H9 (cell line): ENCODE measurements at regions not wholly inside any gene's neighbourhood (a gene's known extent, or its start where the extent isn't known, plus 50 kb on each side); places are given as distances from the start of the nearest gene placed in this dataset.

Source experiments
- DNase-seq: peaks from one replicate; pipeline ENCODE4 v3.0.0-alpha.2; 2017
- H2AFZ ChIP-seq: one replicate; pipeline ENCODE4 v1.6.1; 2013; ENCODE audit warnings: mild to moderate bottlenecking, low read length, control low read depth, moderate library complexity
- H2AK5ac ChIP-seq: 2 replicates; pipeline ENCODE4 v1.6.1; 2013; ENCODE audit warnings: low read length, control low read depth, mixed read lengths; ENCODE audit not compliant: insufficient read length
- H2BK120ac ChIP-seq: one replicate; pipeline ENCODE4 v1.6.1; 2013; ENCODE audit warnings: low read depth, mild to moderate bottlenecking, low read length, control low read depth, inconsistent platforms; ENCODE audit not compliant: poor library complexity, severe bottlenecking
- H2BK12ac ChIP-seq: 2 replicates; pipeline ENCODE4 v1.6.1; 2013; ENCODE audit warnings: low read length, control low read depth, mixed read lengths, low read depth; ENCODE audit not compliant: insufficient read length
- H2BK15ac ChIP-seq: 2 replicates; pipeline ENCODE4 v1.6.1; 2013; ENCODE audit warnings: low read depth, low read length, control low read depth
- H2BK20ac ChIP-seq: one replicate; pipeline ENCODE4 v1.6.1; 2013; ENCODE audit warnings: low read depth, mild to moderate bottlenecking, low read length, control low read depth, inconsistent platforms; ENCODE audit not compliant: poor library complexity, severe bottlenecking
- H2BK5ac ChIP-seq: 2 replicates; pipeline ENCODE4 v1.6.1; 2013; ENCODE audit warnings: low read length, control low read depth, mixed read lengths; ENCODE audit not compliant: insufficient read length
- H3K14ac ChIP-seq: 2 replicates; pipeline ENCODE4 v1.6.1; 2013; ENCODE audit warnings: low read length, control low read depth; ENCODE audit not compliant: insufficient read depth
- H3K18ac ChIP-seq: 2 replicates; pipeline ENCODE4 v1.6.1; 2013; ENCODE audit warnings: low read depth, mild to moderate bottlenecking, mixed read lengths, low read length, control low read depth; ENCODE audit not compliant: insufficient read length
- H3K23ac ChIP-seq: 2 replicates; pipeline ENCODE4 v1.6.1; 2013; ENCODE audit warnings: low read length, control low read depth, mixed read lengths, low read depth; ENCODE audit not compliant: insufficient read length
- H3K23me2 ChIP-seq: 2 replicates; pipeline ENCODE4 v1.6.1; 2013; ENCODE audit warnings: low read depth, mild to moderate bottlenecking, mixed read lengths, low read length, control low read depth; ENCODE audit not compliant: insufficient read length, poor library complexity, severe bottlenecking
- H3K27ac ChIP-seq: 2 replicates; pipeline ENCODE4 v1.5.1; 2013; ENCODE audit warnings: low read length, control low read depth, mixed read lengths, low read depth; ENCODE audit not compliant: insufficient read length
- H3K27me3 ChIP-seq: 2 replicates; pipeline ENCODE4 v1.6.1; 2013; ENCODE audit warnings: low read length, control low read depth, inconsistent platforms; ENCODE audit not compliant: insufficient read depth
- H3K4ac ChIP-seq: 2 replicates; pipeline ENCODE4 v1.6.1; 2013; ENCODE audit warnings: low read depth, mild to moderate bottlenecking, control low read depth, inconsistent platforms, low read length, moderate library complexity
- H3K4me1 ChIP-seq: 2 replicates; pipeline ENCODE4 v1.6.1; 2013; ENCODE audit warnings: low read length, control low read depth, inconsistent platforms; ENCODE audit not compliant: insufficient read depth
- H3K4me2 ChIP-seq: 2 replicates; pipeline ENCODE4 v1.6.1; 2013; ENCODE audit warnings: low read length, control low read depth, mixed read lengths; ENCODE audit not compliant: insufficient read length, insufficient read depth
- H3K56ac ChIP-seq: 2 replicates; pipeline ENCODE4 v1.6.1; 2013; ENCODE audit warnings: low read depth, mild to moderate bottlenecking, mixed read lengths, low read length, control low read depth; ENCODE audit not compliant: insufficient read length
- H3K79me1 ChIP-seq: 2 replicates; pipeline ENCODE4 v1.6.1; 2013; ENCODE audit warnings: low read depth, mild to moderate bottlenecking, moderate library complexity, low read length, control low read depth, inconsistent platforms; ENCODE audit not compliant: insufficient read depth, poor library complexity, severe bottlenecking
- H3K79me2 ChIP-seq: 2 replicates; pipeline ENCODE4 v1.6.1; 2013; ENCODE audit warnings: low read length, control low read depth, inconsistent platforms; ENCODE audit not compliant: insufficient read depth
- H3K9ac ChIP-seq: 2 replicates; pipeline ENCODE4 v1.6.1; 2013; ENCODE audit warnings: low read length, control low read depth, mixed read lengths; ENCODE audit not compliant: insufficient read length; ENCODE audit errors: extremely low read depth
- H3K9me3 ChIP-seq: one replicate; pipeline ENCODE4 v1.6.1; 2013; ENCODE audit warnings: low read depth, low read length, inconsistent platforms; ENCODE audit not compliant: control insufficient read depth
- H3T11ph ChIP-seq: one replicate; pipeline ENCODE4 v1.6.1; 2013; ENCODE audit warnings: mild to moderate bottlenecking, low read length, control low read depth, inconsistent platforms
- H4K20me1 ChIP-seq: one replicate; pipeline ENCODE4 v1.6.1; 2013; ENCODE audit not compliant: control insufficient read depth, insufficient read length, insufficient read depth
- H4K5ac ChIP-seq: 2 replicates; pipeline ENCODE4 v1.6.1; 2013; ENCODE audit warnings: low read depth, mild to moderate bottlenecking, mixed read lengths, low read length, control low read depth; ENCODE audit not compliant: insufficient read length
- H4K8ac ChIP-seq: replicated peaks from 2 replicates; pipeline ENCODE4 v1.6.1; 2013; ENCODE audit warnings: low read length, control low read depth, mixed read lengths, low read depth; ENCODE audit not compliant: insufficient read length
- H4K91ac ChIP-seq: 2 replicates; pipeline ENCODE4 v1.6.1; 2013; ENCODE audit warnings: low read depth, mild to moderate bottlenecking, moderate library complexity, mixed read lengths, low read length, control low read depth; ENCODE audit not compliant: insufficient read length
- H3K27ac Mint-ChIP-seq, 3 experiments: 2 replicates in 2 of 3; 3 replicates in 1 of 3; pipeline ENCODE4 v1.8.0; 2020 to 2021; ENCODE audit warnings: mixed read lengths in 3 of 3, mild to moderate bottlenecking in 1 of 3, moderate library complexity in 1 of 3
- H3K27me3 Mint-ChIP-seq: 2 replicates; pipeline ENCODE4 v1.8.0; 2021; ENCODE audit warnings: low read depth, mild to moderate bottlenecking, moderate library complexity, mixed read lengths
- H3K36me3 Mint-ChIP-seq, 3 experiments: 2 replicates in 2 of 3; 3 replicates in 1 of 3; pipeline ENCODE4 v1.8.0; 2020 to 2021; ENCODE audit warnings: low read depth in 3 of 3, mixed read lengths in 3 of 3; ENCODE audit not compliant: insufficient read depth in 1 of 3
- H3K4me1 Mint-ChIP-seq, 2 experiments: 2 replicates each; pipeline ENCODE4 v1.8.0; 2020; ENCODE audit warnings: mixed read lengths in 2 of 2
- H3K4me3 Mint-ChIP-seq, 2 experiments: 2 replicates in 1 of 2; 3 replicates in 1 of 2; pipeline ENCODE4 v1.8.0; 2020 to 2021; ENCODE audit warnings: mild to moderate bottlenecking in 2 of 2, mixed read lengths in 2 of 2, moderate library complexity in 1 of 2
- H3K9me3 Mint-ChIP-seq, 2 experiments: 2 replicates in 1 of 2; 3 replicates in 1 of 2; pipeline ENCODE4 v1.8.0; 2020; ENCODE audit warnings: mild to moderate bottlenecking in 2 of 2, mixed read lengths in 2 of 2, moderate library complexity in 1 of 2
- CTCF ChIP-seq: fragments of 200-600 bp; sonication (generic); conservative IDR thresholded peaks from 3 replicates; pipeline ENCODE4 v1.8.0; 2021; ENCODE audit warnings: antibody characterized with exemption, mild to moderate bottlenecking
- WGBS: extraction: QIAGEN DNeasy Blood & Tissue Kit; methylation state at CpG from one replicate; pipeline ENCODE4 v1.1.7; 2013; ENCODE audit warnings: missing lambda C conversion rate, low lambda C conversion rate, mixed read lengths; ENCODE audit not compliant: insufficient read length; ENCODE audit errors: extremely low coverage; 5-methylcytosine and 5-hydroxymethylcytosine counted together

DNA sequence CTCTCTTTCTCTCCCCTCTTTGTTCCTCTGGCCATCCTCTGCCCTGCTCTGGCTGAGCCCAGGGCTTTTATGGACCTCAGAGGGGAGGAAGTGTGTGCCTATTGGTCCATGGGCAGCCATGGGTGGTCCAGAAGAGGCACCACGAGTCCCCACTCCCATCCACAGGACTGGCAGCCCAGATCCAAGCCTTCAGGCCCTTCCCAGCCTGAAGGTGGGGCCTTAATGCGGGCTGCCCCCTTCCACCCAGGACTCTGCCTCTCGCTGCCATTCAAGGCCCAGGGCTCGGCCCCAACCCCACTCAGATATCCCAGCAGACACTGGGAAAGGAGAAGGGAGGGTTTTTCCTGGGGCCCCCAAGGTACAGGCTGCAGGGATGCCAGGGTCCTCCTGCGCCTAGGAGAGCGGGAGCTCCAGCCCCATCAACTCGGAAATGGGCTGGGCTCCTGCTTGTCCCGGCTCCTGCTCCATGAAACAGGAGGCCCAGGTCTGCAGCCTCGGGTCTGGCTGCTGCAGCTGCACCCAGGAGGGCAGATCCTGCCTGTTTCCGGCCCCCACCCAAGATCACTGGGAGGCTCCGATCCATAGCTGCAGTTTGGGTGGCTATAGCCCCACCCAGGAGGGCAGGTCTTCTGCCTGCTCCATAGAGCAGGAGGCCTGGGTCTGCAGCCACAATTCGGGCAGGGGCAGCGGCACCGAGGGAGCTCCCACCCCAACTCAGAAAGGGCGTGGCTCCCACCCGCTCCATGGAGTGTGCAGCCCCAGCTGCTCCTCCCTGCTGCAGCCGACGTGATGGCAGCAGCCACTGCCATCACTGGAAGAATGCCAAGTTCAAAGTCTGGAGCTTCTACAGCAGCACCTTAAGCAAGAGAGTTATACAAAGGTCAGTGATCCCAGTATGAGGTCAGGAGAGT is 116.6 kb upstream of the RBBP8 start:
- H4K5ac ChIP-seq = no peak overlapping the region
- H2BK15ac ChIP-seq = no peak overlapping the region
- H3T11ph ChIP-seq = no peak overlapping the region
- no peak overlapping the region; the same call in 1 of the 2 replicates for H3K14ac ChIP-seq
- DNase-seq = no peak
- no peaks in the 10 kb centered on the region for H3K9me3 ChIP-seq
- H2BK120ac ChIP-seq = no peak overlapping the region
- H2AFZ ChIP-seq = no peak overlapping the region
- H4K91ac ChIP-seq = no peak overlapping the region
- TF ChIP-seq CTCF = no peak
- no peaks in the 10 kb centered on the region for H3K79me2 ChIP-seq
- no peak overlapping the region for H3K23ac ChIP-seq
- H3K4me2 ChIP-seq = no peak overlapping the region
- H4K20me1 ChIP-seq = no peaks in the 10 kb centered on the region
- H2BK12ac ChIP-seq = no peak overlapping the region
- no peak overlapping the region for H3K4me3 Mint-ChIP-seq
- H2BK20ac ChIP-seq = no peak overlapping the region
- H3K9ac ChIP-seq = no peak overlapping the region
- no peak overlapping the region for H3K27ac Mint-ChIP-seq
- no peak overlapping the region for H4K8ac ChIP-seq
- peaks cover 0 to 22% of the 10 kb centered on the region in 2 experiments; a peak in 2 of 4 replicates for H3K4me1 Mint-ChIP-seq
- no peak overlapping the region for H2BK5ac ChIP-seq
- no peak overlapping the region for H2AK5ac ChIP-seq
- H3K36me3 Mint-ChIP-seq = no peaks in the 10 kb centered on the region
- no peaks in the 10 kb centered on the region for H3K23me2 ChIP-seq
- no peaks in the 10 kb centered on the region for H3K27me3 ChIP-seq
- no peak overlapping the region for H3K27ac ChIP-seq
- WGBS = no CpG with 5 or more reads among the region's 18 CpGs
- H3K56ac ChIP-seq = no peak overlapping the region
- H3K9me3 Mint-ChIP-seq = no peaks in the 10 kb centered on the region
- no peaks in the 10 kb centered on the region for H3K79me1 ChIP-seq
- H3K4ac ChIP-seq = no peak overlapping the region
- no peaks in the 10 kb centered on the region for H3K4me1 ChIP-seq
- no peaks in the 10 kb centered on the region; the same call in 1 of the 2 replicates for H3K27me3 Mint-ChIP-seq
- H3K18ac ChIP-seq = no peak overlapping the region
